ENCODE measurements at regions not wholly inside any gene's neighbourhood (a gene's known extent, or its start where the extent isn't known, plus 50 kb on each side); places are given as distances from the start of the nearest gene placed in this dataset.

DNA sequence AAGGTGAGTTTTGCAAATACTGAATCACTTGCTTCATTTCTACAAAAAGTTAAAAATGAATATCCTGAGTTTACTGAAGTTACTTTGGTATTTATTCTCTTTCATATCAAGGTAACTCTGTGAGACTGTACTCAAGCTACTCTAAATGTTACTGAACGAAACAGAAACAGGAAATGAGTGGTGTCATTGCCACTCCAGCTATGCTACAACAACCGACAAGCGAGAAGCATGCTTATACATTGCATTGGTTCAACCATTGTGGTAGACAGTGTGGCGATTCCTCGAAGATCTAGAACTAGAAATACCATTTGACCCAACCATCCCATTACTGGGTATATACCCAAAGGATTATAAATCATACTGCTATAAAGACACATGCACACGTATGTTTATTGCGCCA, 313.2 kb upstream of the THBS1 start:
- Histone ChIP-seq H3K9me2 (ENCODE audit: insufficient read depth, low read length) (no peaks in the 10 kb centered on the region), H3K27ac (ENCODE audit: low read length) (no peak overlapping the region), H4K20me1 (ENCODE audit: insufficient read depth) (no peaks in the 10 kb centered on the region), H3K9ac (ENCODE audit: low read length) (no peak overlapping the region), H3F3A (ENCODE audit: insufficient read depth, low read length, poor library complexity, severe bottlenecking) (peaks cover 6% of the 10 kb centered on the region), H2AFZ (ENCODE audit: low read depth, low read length) (no peak overlapping the region), H3K9me3 (ENCODE audit: low read length) (no peaks in the 10 kb centered on the region), H3K4me3 (ENCODE audit: low read length) (no peak overlapping the region), H3K4me2 (ENCODE audit: low read length) (no peak overlapping the region), H3K79me2 (replicated peaks; ENCODE audit: insufficient read depth, low read length) (no peaks in the 10 kb centered on the region), H3K36me3 (ENCODE audit: insufficient read depth, low read length) (no peaks in the 10 kb centered on the region), H3K27me3 (ENCODE audit: insufficient read depth, low read depth, low read length) (peaks cover 20% of the 10 kb centered on the region)
- TF ChIP-seq EZH2 (IDR thresholded peaks at IDR 0.05; ENCODE audit: borderline replicate concordance, insufficient read depth, low read length, poor library complexity, severe bottlenecking) (no peak), TAF1 (IDR thresholded peaks at IDR 0.05; ENCODE audit: low read depth) (no peak)

GRCh38 chr15:39269352-39269751, 311.5 kb upstream of the THBS1 start:
- Histone ChIP-seq H3K4me3 (ENCODE audit: low read length) (no peak overlapping the region), H3K27ac (ENCODE audit: low read length) (no peak overlapping the region), H3K9me3 (ENCODE audit: low read length) (no peaks in the 10 kb centered on the region), H2AFZ (ENCODE audit: low read depth, low read length) (no peak overlapping the region), H4K20me1 (ENCODE audit: insufficient read depth) (no peaks in the 10 kb centered on the region), H3F3A (ENCODE audit: insufficient read depth, low read length, poor library complexity, severe bottlenecking) (peaks cover 6% of the 10 kb centered on the region), H3K36me3 (ENCODE audit: insufficient read depth, low read length) (no peaks in the 10 kb centered on the region), H3K4me2 (ENCODE audit: low read length) (no peak overlapping the region), H3K9me2 (ENCODE audit: insufficient read depth, low read length) (no peaks in the 10 kb centered on the region), H3K79me2 (replicated peaks; ENCODE audit: insufficient read depth, low read length) (no peaks in the 10 kb centered on the region), H3K27me3 (ENCODE audit: insufficient read depth, low read depth, low read length) (peaks cover 20% of the 10 kb centered on the region), H3K9ac (ENCODE audit: low read length) (no peak overlapping the region)
- TF ChIP-seq RAD21 (conservative IDR thresholded peaks at IDR 0.05) (no peak), SMC3 (conservative IDR thresholded peaks at IDR 0.05; ENCODE audit: poor library complexity) (no peak), MXI1 (conservative IDR thresholded peaks at IDR 0.05; ENCODE audit: poor library complexity, severe bottlenecking) (no peak), POLR2AphosphoS5 (IDR thresholded peaks at IDR 0.05) (no peak), EP300 (conservative IDR thresholded peaks at IDR 0.05; ENCODE audit: poor library complexity, severe bottlenecking) (no peak), EZH2 (IDR thresholded peaks at IDR 0.05; ENCODE audit: borderline replicate concordance, insufficient read depth, low read length, poor library complexity, severe bottlenecking) (no peak), TAF1 (IDR thresholded peaks at IDR 0.05; ENCODE audit: low read depth) (no peak)
- TF ChIP-seq, protein P1, sequence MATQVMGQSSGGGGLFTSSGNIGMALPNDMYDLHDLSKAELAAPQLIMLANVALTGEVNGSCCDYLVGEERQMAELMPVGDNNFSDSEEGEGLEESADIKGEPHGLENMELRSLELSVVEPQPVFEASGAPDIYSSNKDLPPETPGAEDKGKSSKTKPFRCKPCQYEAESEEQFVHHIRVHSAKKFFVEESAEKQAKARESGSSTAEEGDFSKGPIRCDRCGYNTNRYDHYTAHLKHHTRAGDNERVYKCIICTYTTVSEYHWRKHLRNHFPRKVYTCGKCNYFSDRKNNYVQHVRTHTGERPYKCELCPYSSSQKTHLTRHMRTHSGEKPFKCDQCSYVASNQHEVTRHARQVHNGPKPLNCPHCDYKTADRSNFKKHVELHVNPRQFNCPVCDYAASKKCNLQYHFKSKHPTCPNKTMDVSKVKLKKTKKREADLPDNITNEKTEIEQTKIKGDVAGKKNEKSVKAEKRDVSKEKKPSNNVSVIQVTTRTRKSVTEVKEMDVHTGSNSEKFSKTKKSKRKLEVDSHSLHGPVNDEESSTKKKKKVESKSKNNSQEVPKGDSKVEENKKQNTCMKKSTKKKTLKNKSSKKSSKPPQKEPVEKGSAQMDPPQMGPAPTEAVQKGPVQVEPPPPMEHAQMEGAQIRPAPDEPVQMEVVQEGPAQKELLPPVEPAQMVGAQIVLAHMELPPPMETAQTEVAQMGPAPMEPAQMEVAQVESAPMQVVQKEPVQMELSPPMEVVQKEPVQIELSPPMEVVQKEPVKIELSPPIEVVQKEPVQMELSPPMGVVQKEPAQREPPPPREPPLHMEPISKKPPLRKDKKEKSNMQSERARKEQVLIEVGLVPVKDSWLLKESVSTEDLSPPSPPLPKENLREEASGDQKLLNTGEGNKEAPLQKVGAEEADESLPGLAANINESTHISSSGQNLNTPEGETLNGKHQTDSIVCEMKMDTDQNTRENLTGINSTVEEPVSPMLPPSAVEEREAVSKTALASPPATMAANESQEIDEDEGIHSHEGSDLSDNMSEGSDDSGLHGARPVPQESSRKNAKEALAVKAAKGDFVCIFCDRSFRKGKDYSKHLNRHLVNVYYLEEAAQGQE (IDR thresholded peaks at IDR 0.05; ENCODE audit: borderline replicate concordance) = no peak
- TF ChIP-seq, protein P2, sequence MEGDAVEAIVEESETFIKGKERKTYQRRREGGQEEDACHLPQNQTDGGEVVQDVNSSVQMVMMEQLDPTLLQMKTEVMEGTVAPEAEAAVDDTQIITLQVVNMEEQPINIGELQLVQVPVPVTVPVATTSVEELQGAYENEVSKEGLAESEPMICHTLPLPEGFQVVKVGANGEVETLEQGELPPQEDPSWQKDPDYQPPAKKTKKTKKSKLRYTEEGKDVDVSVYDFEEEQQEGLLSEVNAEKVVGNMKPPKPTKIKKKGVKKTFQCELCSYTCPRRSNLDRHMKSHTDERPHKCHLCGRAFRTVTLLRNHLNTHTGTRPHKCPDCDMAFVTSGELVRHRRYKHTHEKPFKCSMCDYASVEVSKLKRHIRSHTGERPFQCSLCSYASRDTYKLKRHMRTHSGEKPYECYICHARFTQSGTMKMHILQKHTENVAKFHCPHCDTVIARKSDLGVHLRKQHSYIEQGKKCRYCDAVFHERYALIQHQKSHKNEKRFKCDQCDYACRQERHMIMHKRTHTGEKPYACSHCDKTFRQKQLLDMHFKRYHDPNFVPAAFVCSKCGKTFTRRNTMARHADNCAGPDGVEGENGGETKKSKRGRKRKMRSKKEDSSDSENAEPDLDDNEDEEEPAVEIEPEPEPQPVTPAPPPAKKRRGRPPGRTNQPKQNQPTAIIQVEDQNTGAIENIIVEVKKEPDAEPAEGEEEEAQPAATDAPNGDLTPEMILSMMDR (IDR thresholded peaks at IDR 0.05; ENCODE audit: poor library complexity, severe bottlenecking) = no peak

- no peaks in the 10 kb centered on the region for H3K9me2 ChIP-seq (ENCODE audit: insufficient read depth, low read length)
- no peaks in the 10 kb centered on the region for H4K20me1 ChIP-seq (ENCODE audit: insufficient read depth)
- no peak for TF ChIP-seq MXI1 (conservative IDR thresholded peaks at IDR 0.05; ENCODE audit: poor library complexity, severe bottlenecking)
- no peak for TF ChIP-seq EZH2 (IDR thresholded peaks at IDR 0.05; ENCODE audit: borderline replicate concordance, insufficient read depth, low read length, poor library complexity, severe bottlenecking)
- TF ChIP-seq, protein P1 (IDR thresholded peaks at IDR 0.05; ENCODE audit: borderline replicate concordance) = no peak
- no peak for TF ChIP-seq POLR2AphosphoS5 (IDR thresholded peaks at IDR 0.05)
- H3K9me3 ChIP-seq (ENCODE audit: low read length) = no peaks in the 10 kb centered on the region
- no peak overlapping the region for H3K4me3 ChIP-seq (ENCODE audit: low read length)
- H3K79me2 ChIP-seq (replicated peaks; ENCODE audit: insufficient read depth, low read length) = no peaks in the 10 kb centered on the region
- H3K27ac ChIP-seq (ENCODE audit: low read length) = no peak overlapping the region
- no peak overlapping the region for H3K4me2 ChIP-seq (ENCODE audit: low read length)
- H3K36me3 ChIP-seq (ENCODE audit: insufficient read depth, low read length) = no peaks in the 10 kb centered on the region
- no peak overlapping the region for H3K9ac ChIP-seq (ENCODE audit: low read length)
- no peak overlapping the region for H2AFZ ChIP-seq (ENCODE audit: low read depth, low read length)
- peaks cover under 1% of the 10 kb centered on the region for H3F3A ChIP-seq (ENCODE audit: insufficient read depth, low read length, poor library complexity, severe bottlenecking)
- peaks cover 20% of the 10 kb centered on the region for H3K27me3 ChIP-seq (ENCODE audit: insufficient read depth, low read depth, low read length)
Measured at GRCh38 chr15:39269821-39270220, 311.1 kb upstream of the THBS1 start.
